Keratinocyte (primary cell): ENCODE measurements at regions not wholly inside any gene's neighbourhood (a gene's known extent, or its start where the extent isn't known, plus 50 kb on each side); places are given as distances from the start of the nearest gene placed in this dataset.

ENCODE experiments used
- DNase-seq: peaks from one replicate; pipeline ENCODE4 v3.0.0-alpha.2; 2011; ENCODE audit warnings: low read depth, missing footprints, low spot score
- FAIRE-seq: peaks from 2 replicates; lab custom pipeline; 2011; peaks lifted over from hg19 to GRCh38; lab: Jason Lieb, UNC
- H2AFZ ChIP-seq: 2 replicates; pipeline ENCODE4 v1.6.0; 2012; ENCODE audit warnings: low read length, control low read depth, inconsistent platforms; ENCODE audit not compliant: control insufficient read depth
- H3K27ac ChIP-seq: 2 replicates; pipeline ENCODE4 v1.5.1; 2011; ENCODE audit warnings: low read length; ENCODE audit not compliant: control insufficient read depth, insufficient read depth
- H3K27me3 ChIP-seq: 3 replicates; pipeline ENCODE4 v1.6.0; 2011; ENCODE audit warnings: low read length; ENCODE audit not compliant: control insufficient read depth, insufficient read depth; ENCODE audit errors: extremely low read depth
- H3K36me3 ChIP-seq, 2 experiments: 2 replicates in 1 of 2; 3 replicates in 1 of 2; pipeline ENCODE4 v1.5.1; 2011; ENCODE audit warnings: low read length in 2 of 2, mild to moderate bottlenecking in 1 of 2; ENCODE audit not compliant: control insufficient read depth in 2 of 2, insufficient read depth in 2 of 2; ENCODE audit errors: extremely low read depth in 1 of 2
- H3K4me1 ChIP-seq: 3 replicates; pipeline ENCODE4 v1.5.1; 2011; ENCODE audit warnings: low read length; ENCODE audit not compliant: control insufficient read depth, insufficient read depth; ENCODE audit errors: extremely low read depth
- H3K4me2 ChIP-seq: 3 replicates; pipeline ENCODE4 v1.6.0; 2011; ENCODE audit warnings: low read depth, low read length; ENCODE audit not compliant: control insufficient read depth, insufficient read depth; ENCODE audit errors: extremely low read depth
- H3K4me3 ChIP-seq, 3 experiments: fragments of 200-600 bp in 1 of 3; sonication (generic) in 1 of 3; 2 replicates in 2 of 3; 3 replicates in 1 of 3; pipeline ENCODE4 v1.5.1; 2011 to 2016; ENCODE audit warnings: low read length in 3 of 3, mild to moderate bottlenecking in 3 of 3, control low read depth in 2 of 3, inconsistent platforms in 1 of 3, low read depth in 1 of 3, mixed read lengths in 1 of 3, mixed run types in 1 of 3, moderate library complexity in 1 of 3; ENCODE audit not compliant: control insufficient read depth in 2 of 3, insufficient read depth in 2 of 3; ENCODE audit errors: extremely low read depth in 1 of 3
- H3K79me2 ChIP-seq: 2 replicates; pipeline ENCODE4 v1.6.0; 2012; ENCODE audit warnings: low read length; ENCODE audit not compliant: control insufficient read depth, insufficient read depth
- H3K9ac ChIP-seq: 3 replicates; pipeline ENCODE4 v1.6.0; 2011; ENCODE audit warnings: low read length; ENCODE audit not compliant: control insufficient read depth, insufficient read depth; ENCODE audit errors: extremely low read depth
- H3K9me1 ChIP-seq: 3 replicates; pipeline ENCODE4 v1.6.0; 2011; ENCODE audit warnings: low read length; ENCODE audit not compliant: control insufficient read depth, insufficient read depth; ENCODE audit errors: extremely low read depth
- H3K9me3 ChIP-seq: 2 replicates; pipeline ENCODE4 v1.5.1; 2012; ENCODE audit warnings: low read depth, low read length; ENCODE audit not compliant: control insufficient read depth
- H4K20me1 ChIP-seq: 3 replicates; pipeline ENCODE4 v1.6.0; 2011; ENCODE audit warnings: low read length; ENCODE audit not compliant: control insufficient read depth, insufficient read depth; ENCODE audit errors: extremely low read depth
- CTCF ChIP-seq, 3 experiments: IDR thresholded peaks in 1 of 3; conservative IDR thresholded peaks in 1 of 3; optimal IDR thresholded peaks in 1 of 3; 2 replicates in 2 of 3; 3 replicates in 1 of 3; pipeline versions ENCODE3 to v1.5.1; 2011; ENCODE audit warnings: low read length in 3 of 3, mild to moderate bottlenecking in 3 of 3, moderate library complexity in 2 of 3, control low read depth in 1 of 3, inconsistent platforms in 1 of 3; ENCODE audit not compliant: insufficient read depth in 2 of 3; ENCODE audit errors: extremely low read depth in 1 of 3
- EZH2 ChIP-seq: IDR thresholded peaks from one replicate; pipeline ENCODE4 v1.6.1; 2012; ENCODE audit warnings: inconsistent platforms, mild to moderate bottlenecking, low read length, moderate library complexity
- dilution Hi-C: fragments of 300-500 bp; cut with MboI; formaldehyde crosslinking; loops from one replicate; pipeline ENCODE4 v1.7.0; 2020; ENCODE audit warnings: low sequenced_read_pairs; ENCODE audit not compliant: extremely low pct_ligation_motif_present

GRCh38 chr5:68730220-68730978 lies 363.4 kb upstream of the SLC30A5 start:
- H3K79me2 ChIP-seq: no peaks in the 10 kb centered on the region
- H3K9me3 ChIP-seq: no peaks in the 10 kb centered on the region
- FAIRE-seq: no peak
- H3K27me3 ChIP-seq: peaks cover 4% of the 10 kb centered on the region
- dilution Hi-C loops: no loop called here
- H3K4me1 ChIP-seq: no peaks in the 10 kb centered on the region
- no peaks in the 10 kb centered on the region for H4K20me1 ChIP-seq
- H3K9me1 ChIP-seq: no peaks in the 10 kb centered on the region
- no peak overlapping the region for H3K9ac ChIP-seq
- TF ChIP-seq CTCF (optimal IDR thresholded peaks at IDR 0.05 in 1 of 3, IDR thresholded peaks at IDR 0.05 in 1 of 3, conservative IDR thresholded peaks at IDR 0.05 in 1 of 3; ENCODE audit: extremely low read depth in 1 of 3, insufficient read depth in 2 of 3, low read length in 3 of 3): no peak
- no peak for TF ChIP-seq EZH2
- no peaks in the 10 kb centered on the region for H3K36me3 ChIP-seq
- H3K27ac ChIP-seq: no peak overlapping the region
- H2AFZ ChIP-seq: no peak overlapping the region
- DNase-seq: no peak
- no peak overlapping the region for H3K4me3 ChIP-seq
- H3K4me2 ChIP-seq: no peak overlapping the region

- dilution Hi-C loops: no loop called here
- no peak overlapping the region for H2AFZ ChIP-seq
- H3K36me3 ChIP-seq: no peaks in the 10 kb centered on the region
- FAIRE-seq (no peak), DNase-seq (no peak)
- H3K9ac ChIP-seq: no peak overlapping the region
- no peak overlapping the region for H3K4me2 ChIP-seq
- H3K9me1 ChIP-seq: no peaks in the 10 kb centered on the region
- H3K9me3 ChIP-seq: no peaks in the 10 kb centered on the region
- no peak overlapping the region for H3K27ac ChIP-seq
- peaks cover 4% of the 10 kb centered on the region for H3K27me3 ChIP-seq
- no peaks in the 10 kb centered on the region for H3K4me1 ChIP-seq
- TF ChIP-seq CTCF (optimal IDR thresholded peaks at IDR 0.05 in 1 of 3, IDR thresholded peaks at IDR 0.05 in 1 of 3, conservative IDR thresholded peaks at IDR 0.05 in 1 of 3; ENCODE audit: extremely low read depth in 1 of 3, insufficient read depth in 2 of 3, low read length in 3 of 3): no peak
- TF ChIP-seq EZH2: no peak
- H3K4me3 ChIP-seq: no peak overlapping the region
- H4K20me1 ChIP-seq: no peaks in the 10 kb centered on the region
- no peaks in the 10 kb centered on the region for H3K79me2 ChIP-seq
Observed at GRCh38 chr5:68730979-68731654, 362.7 kb upstream of the SLC30A5 start.
